Ishikawa (cell line): ENCODE measurements at regions not wholly inside any gene's neighbourhood (a gene's known extent, or its start where the extent isn't known, plus 50 kb on each side); places are given as distances from the start of the nearest gene placed in this dataset.

Source experiments
- CEBPB ChIP-seq: IDR thresholded peaks from 2 replicates; pipeline ENCODE4 v1.6.1; 2012
- CREB1 ChIP-seq: IDR thresholded peaks from 2 replicates; pipeline ENCODE4 v1.6.1; 2012; ENCODE audit warnings: low read depth
- EGR1 ChIP-seq: IDR thresholded peaks from 2 replicates; pipeline ENCODE4 v1.6.1; 2012
- EP300 ChIP-seq: IDR thresholded peaks from 2 replicates; pipeline ENCODE4 v1.6.1; 2012; ENCODE audit warnings: borderline replicate concordance
- FOXM1 ChIP-seq: IDR thresholded peaks from 2 replicates; pipeline ENCODE4 v1.6.1; 2012; ENCODE audit warnings: low read depth, borderline replicate concordance
- NFIC ChIP-seq: IDR thresholded peaks from 2 replicates; pipeline ENCODE4 v1.6.1; 2012
- RAD21 ChIP-seq: IDR thresholded peaks from 2 replicates; pipeline ENCODE4 v1.6.1; 2012; ENCODE audit warnings: low read depth
- TAF1 ChIP-seq: IDR thresholded peaks from 2 replicates; pipeline ENCODE4 v1.6.1; 2012; ENCODE audit warnings: low read depth, mild to moderate bottlenecking
- TCF12 ChIP-seq: IDR thresholded peaks from 2 replicates; pipeline ENCODE4 v1.6.1; 2012; ENCODE audit warnings: low read depth
- TEAD4 ChIP-seq: IDR thresholded peaks from 2 replicates; pipeline ENCODE4 v1.6.1; 2012
- USF1 ChIP-seq: IDR thresholded peaks from 2 replicates; pipeline ENCODE4 v1.6.1; 2012
- YY1 ChIP-seq: IDR thresholded peaks from 2 replicates; pipeline ENCODE4 v1.6.1; 2012; ENCODE audit warnings: low read depth
- ZBTB7A ChIP-seq: IDR thresholded peaks from 2 replicates; pipeline ENCODE4 v1.6.1; 2012; ENCODE audit warnings: low read depth
- TF ChIP-seq, protein P1 (sequence below): IDR thresholded peaks from 2 replicates; pipeline ENCODE4 v1.6.1; 2012; ENCODE audit warnings: low read depth, mild to moderate bottlenecking
- TF ChIP-seq, protein P2 (sequence below): IDR thresholded peaks from 2 replicates; pipeline ENCODE4 v1.6.1; 2012

GRCh38 chr2:234426616-234427015, 70.3 kb downstream of the ARL4C start:
- TF ChIP-seq, protein P1, sequence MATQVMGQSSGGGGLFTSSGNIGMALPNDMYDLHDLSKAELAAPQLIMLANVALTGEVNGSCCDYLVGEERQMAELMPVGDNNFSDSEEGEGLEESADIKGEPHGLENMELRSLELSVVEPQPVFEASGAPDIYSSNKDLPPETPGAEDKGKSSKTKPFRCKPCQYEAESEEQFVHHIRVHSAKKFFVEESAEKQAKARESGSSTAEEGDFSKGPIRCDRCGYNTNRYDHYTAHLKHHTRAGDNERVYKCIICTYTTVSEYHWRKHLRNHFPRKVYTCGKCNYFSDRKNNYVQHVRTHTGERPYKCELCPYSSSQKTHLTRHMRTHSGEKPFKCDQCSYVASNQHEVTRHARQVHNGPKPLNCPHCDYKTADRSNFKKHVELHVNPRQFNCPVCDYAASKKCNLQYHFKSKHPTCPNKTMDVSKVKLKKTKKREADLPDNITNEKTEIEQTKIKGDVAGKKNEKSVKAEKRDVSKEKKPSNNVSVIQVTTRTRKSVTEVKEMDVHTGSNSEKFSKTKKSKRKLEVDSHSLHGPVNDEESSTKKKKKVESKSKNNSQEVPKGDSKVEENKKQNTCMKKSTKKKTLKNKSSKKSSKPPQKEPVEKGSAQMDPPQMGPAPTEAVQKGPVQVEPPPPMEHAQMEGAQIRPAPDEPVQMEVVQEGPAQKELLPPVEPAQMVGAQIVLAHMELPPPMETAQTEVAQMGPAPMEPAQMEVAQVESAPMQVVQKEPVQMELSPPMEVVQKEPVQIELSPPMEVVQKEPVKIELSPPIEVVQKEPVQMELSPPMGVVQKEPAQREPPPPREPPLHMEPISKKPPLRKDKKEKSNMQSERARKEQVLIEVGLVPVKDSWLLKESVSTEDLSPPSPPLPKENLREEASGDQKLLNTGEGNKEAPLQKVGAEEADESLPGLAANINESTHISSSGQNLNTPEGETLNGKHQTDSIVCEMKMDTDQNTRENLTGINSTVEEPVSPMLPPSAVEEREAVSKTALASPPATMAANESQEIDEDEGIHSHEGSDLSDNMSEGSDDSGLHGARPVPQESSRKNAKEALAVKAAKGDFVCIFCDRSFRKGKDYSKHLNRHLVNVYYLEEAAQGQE, result no peak
- TF ChIP-seq TCF12, result no peak
- TF ChIP-seq CEBPB, result no peak
- TF ChIP-seq CREB1, result no peak
- TF ChIP-seq EP300, result no peak
- TF ChIP-seq TAF1, result no peak
- TF ChIP-seq USF1, result no peak
- no peak for TF ChIP-seq EGR1

- TF ChIP-seq TAF1 (no peak), TCF12 (no peak), EGR1 (no peak), USF1 (no peak), CEBPB (no peak), FOXM1 (no peak), RAD21 (no peak)
- TF ChIP-seq, protein P1, result no peak
- TF ChIP-seq, protein P2, sequence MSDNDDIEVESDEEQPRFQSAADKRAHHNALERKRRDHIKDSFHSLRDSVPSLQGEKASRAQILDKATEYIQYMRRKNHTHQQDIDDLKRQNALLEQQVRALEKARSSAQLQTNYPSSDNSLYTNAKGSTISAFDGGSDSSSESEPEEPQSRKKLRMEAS, result no peak
These were observed 71.0 kb downstream of the ARL4C start for GRCh38 chr2:234425639-234426603.

GRCh38 chr2:234423884-234424283, 73.0 kb downstream of the ARL4C start:
- TF ChIP-seq ZBTB7A (no peak), TCF12 (no peak), TEAD4 (no peak), CEBPB (no peak), NFIC (no peak), YY1 (no peak), EP300 (no peak), RAD21 (no peak), EGR1 (no peak), USF1 (no peak), TAF1 (no peak), CREB1 (no peak), FOXM1 (no peak)
- TF ChIP-seq, protein P2, result no peak
- TF ChIP-seq, protein P1, result no peak

DNA sequence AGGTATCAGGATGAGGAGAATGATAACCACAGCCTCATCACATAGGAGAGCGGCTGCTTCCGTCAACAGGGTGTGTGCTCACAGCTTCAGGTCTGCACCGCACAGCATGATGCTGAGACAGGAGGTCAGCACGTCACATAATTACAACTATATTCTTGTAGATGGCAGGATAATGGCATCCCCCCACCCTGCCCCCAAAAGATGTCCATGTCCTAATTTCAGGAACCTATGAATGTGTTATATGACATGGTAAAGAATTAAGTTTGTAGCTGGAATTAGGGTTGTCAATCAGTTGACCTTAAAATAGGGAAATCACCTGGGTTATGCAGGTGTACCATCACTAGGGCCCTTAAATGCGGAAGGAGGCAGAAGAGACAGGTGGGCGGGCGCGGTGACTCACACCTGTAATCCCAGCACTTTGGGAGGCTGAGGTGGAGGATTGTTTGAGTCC, 73.9 kb downstream of the ARL4C start:
- TF ChIP-seq NFIC (no peak), CEBPB (no peak), ZBTB7A (no peak), EGR1 (no peak), TEAD4 (no peak), FOXM1 (no peak), TAF1 (no peak), YY1 (no peak), CREB1 (no peak), EP300 (no peak), USF1 (no peak), RAD21 (no peak)
- TF ChIP-seq, protein P1, result no peak
- TF ChIP-seq, protein P2, result no peak
